AG04450 (cell line): ENCODE measurements at regions not wholly inside any gene's neighbourhood (a gene's known extent, or its start where the extent isn't known, plus 50 kb on each side); places are given as distances from the start of the nearest gene placed in this dataset.

Source experiments
- CTCF ChIA-PET: fragments of 300-600, 350-600 bp; formaldehyde crosslinking; extraction: SDS; loops from one replicate; lab custom pipeline; 2022; ENCODE audit warnings: antibody characterized with exemption, inconsistent platforms; lab: Charles Lee
- POLR2A ChIA-PET: fragments of 350-600 bp; formaldehyde crosslinking; extraction: SDS; loops from one replicate; lab custom pipeline; 2021; ENCODE audit warnings: antibody characterized with exemption, inconsistent platforms; lab: Yijun Ruan, JAX
- DNase-seq: peaks from one replicate; pipeline ENCODE4 v3.0.0-alpha.2; 2011; ENCODE audit warnings: low read depth, low spot score
- H3K27ac ChIP-seq: one replicate; pipeline ENCODE4 v1.5.1; 2012; ENCODE audit warnings: low read depth, low read length, control low read depth
- H3K27me3 ChIP-seq: one replicate; pipeline ENCODE4 v1.6.0; 2012; ENCODE audit warnings: low read length; ENCODE audit not compliant: control insufficient read depth, insufficient read depth
- H3K4me3 ChIP-seq: 2 replicates; pipeline ENCODE4 v1.5.1; 2011; ENCODE audit warnings: mild to moderate bottlenecking, low read depth, low read length, control low read depth
- H3K9me3 ChIP-seq: 2 replicates; pipeline ENCODE4 v1.5.1; 2012; ENCODE audit warnings: low read length; ENCODE audit not compliant: control insufficient read depth, insufficient read depth
- TF ChIP-seq, protein P1 (sequence below): IDR thresholded peaks from 2 replicates; pipeline ENCODE4 v1.5.1; 2011; ENCODE audit warnings: low read depth, low read length, control low read depth, inconsistent platforms

DNA sequence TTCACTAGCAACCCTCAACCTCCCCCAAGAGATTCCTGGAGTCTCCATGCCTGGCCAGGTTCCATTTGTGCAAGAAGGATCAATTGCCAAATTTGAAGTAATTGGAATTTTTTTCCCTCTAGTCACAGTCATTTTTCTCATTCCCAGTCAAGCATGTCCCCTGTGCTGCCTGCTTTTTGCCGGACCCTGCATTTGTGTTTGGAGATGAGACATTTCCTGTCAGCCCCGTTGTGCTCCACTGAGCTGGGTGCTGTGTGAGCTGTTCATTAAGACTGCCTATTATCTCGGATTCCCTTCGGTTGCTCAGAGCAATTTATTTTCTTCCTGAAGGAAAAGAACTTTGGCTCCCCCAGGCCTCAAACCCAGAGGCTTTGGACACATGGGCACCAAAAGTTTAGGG, 201.0 kb upstream of the NLRP1 start:
- CTCF ChIA-PET, result interaction anchor here (1.9 kb wide), 1 partner anchor 10 kb away, joined by 4 read pairs; no protein-coding TSS in a partner anchor
- Histone ChIP-seq H3K27me3 (no peaks in the 10 kb centered on the region), H3K4me3 (no peak overlapping the region), H3K9me3 (peaks cover 10% of the 10 kb centered on the region; the same call in 1 of the 2 replicates), H3K27ac (peak overlapping the region; percentile 62)
- no peak for DNase-seq
- TF ChIP-seq, protein P1, sequence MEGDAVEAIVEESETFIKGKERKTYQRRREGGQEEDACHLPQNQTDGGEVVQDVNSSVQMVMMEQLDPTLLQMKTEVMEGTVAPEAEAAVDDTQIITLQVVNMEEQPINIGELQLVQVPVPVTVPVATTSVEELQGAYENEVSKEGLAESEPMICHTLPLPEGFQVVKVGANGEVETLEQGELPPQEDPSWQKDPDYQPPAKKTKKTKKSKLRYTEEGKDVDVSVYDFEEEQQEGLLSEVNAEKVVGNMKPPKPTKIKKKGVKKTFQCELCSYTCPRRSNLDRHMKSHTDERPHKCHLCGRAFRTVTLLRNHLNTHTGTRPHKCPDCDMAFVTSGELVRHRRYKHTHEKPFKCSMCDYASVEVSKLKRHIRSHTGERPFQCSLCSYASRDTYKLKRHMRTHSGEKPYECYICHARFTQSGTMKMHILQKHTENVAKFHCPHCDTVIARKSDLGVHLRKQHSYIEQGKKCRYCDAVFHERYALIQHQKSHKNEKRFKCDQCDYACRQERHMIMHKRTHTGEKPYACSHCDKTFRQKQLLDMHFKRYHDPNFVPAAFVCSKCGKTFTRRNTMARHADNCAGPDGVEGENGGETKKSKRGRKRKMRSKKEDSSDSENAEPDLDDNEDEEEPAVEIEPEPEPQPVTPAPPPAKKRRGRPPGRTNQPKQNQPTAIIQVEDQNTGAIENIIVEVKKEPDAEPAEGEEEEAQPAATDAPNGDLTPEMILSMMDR, result no peak
- POLR2A ChIA-PET, result no interaction called here

GRCh38 chr17:5785867-5786509, 201.7 kb upstream of the NLRP1 start:
- TF ChIP-seq, protein P1, result no peak
- CTCF ChIA-PET, result interaction anchor here (1.9 kb wide), 1 partner anchor 10 kb away, joined by 4 read pairs; no protein-coding TSS in a partner anchor

DNA sequence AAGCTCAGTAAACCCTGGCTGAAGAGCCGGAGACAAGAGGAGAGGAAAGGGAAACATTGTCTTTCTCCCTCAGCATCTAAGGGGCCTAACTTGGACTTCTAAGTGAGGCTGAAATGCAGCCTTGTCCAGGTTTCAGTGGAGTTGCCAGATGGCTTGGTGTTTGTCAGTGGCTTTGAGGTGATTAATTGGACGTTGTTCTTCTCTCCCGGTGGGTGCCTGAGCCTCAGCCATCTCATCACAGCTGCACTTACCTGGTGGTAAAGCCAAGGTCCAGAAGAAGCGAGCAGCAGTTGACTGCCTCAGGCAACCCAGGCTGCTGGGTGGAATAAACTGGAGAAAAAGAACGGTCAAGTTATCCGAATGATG, 202.2 kb upstream of the NLRP1 start:
- DNase-seq, result no peak
- no peak overlapping the region for H3K27ac ChIP-seq
- H3K4me3 ChIP-seq, result no peak overlapping the region
- H3K9me3 ChIP-seq, result peaks cover 10% of the 10 kb centered on the region; the same call in 1 of the 2 replicates
- H3K27me3 ChIP-seq, result no peaks in the 10 kb centered on the region
- ChIA-PET POLR2A (no interaction called here), CTCF (interaction anchor here (1.9 kb wide), 1 partner anchor 11 kb away, joined by 4 read pairs; no protein-coding TSS in a partner anchor)
- TF ChIP-seq, protein P1, result no peak

More at GRCh38 chr17:5785867-5786509, 201.7 kb upstream of the NLRP1 start:
- peak; percentile 51 for DNase-seq
- H3K4me3 ChIP-seq, result no peak overlapping the region
- no peaks in the 10 kb centered on the region for H3K27me3 ChIP-seq
- H3K9me3 ChIP-seq, result peaks cover 10% of the 10 kb centered on the region; the same call in 1 of the 2 replicates
- POLR2A ChIA-PET, result no interaction called here
- peak overlapping the region; percentile 62 for H3K27ac ChIP-seq

DNA sequence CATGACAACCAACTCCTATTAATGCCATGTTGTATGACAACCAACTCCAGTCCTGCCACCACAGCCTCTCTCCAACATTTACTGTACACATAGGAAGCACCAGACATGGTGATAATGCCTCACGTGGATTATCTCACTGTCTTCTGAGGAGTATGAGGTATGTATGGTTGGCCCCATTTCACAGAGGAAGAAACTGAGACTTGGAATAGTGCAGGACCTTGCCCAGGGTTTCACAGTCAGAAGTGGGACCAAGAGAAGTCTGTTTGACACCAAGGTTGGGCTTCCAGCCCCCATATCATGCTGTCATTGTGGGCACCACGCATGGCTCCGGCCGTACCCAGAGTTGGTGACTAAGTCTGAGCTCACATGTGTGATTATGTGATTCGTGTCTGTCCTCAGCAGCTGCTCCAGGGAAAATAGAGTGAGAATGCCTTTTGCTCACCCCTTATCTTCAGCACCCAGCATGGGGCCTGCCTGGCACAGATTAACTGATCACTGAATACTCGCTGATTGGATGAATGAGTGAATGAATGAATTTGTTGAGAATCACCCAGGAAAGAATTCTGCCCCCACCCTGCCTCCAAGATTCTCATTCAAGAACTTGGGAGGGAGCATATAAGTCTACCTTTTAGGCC, 204.1 kb upstream of the NLRP1 start:
- Histone ChIP-seq H3K4me3 (no peak overlapping the region), H3K27ac (no peak overlapping the region), H3K27me3 (no peaks in the 10 kb centered on the region), H3K9me3 (peaks cover 7% of the 10 kb centered on the region; the same call in 1 of the 2 replicates)
- DNase-seq, result no peak
- ChIA-PET POLR2A (no interaction called here), CTCF (no interaction called here)
- TF ChIP-seq, protein P1, result no peak

GRCh38 chr17:5789528-5789927, 205.2 kb upstream of the NLRP1 start:
- ChIA-PET POLR2A (no interaction called here), CTCF (no interaction called here)
- Histone ChIP-seq H3K4me3 (no peak overlapping the region), H3K27me3 (no peaks in the 10 kb centered on the region), H3K9me3 (peaks cover 2% of the 10 kb centered on the region; the same call in 1 of the 2 replicates), H3K27ac (no peak overlapping the region)
- no peak for DNase-seq
- TF ChIP-seq, protein P1, result no peak
